ENCODE measurements at regions not wholly inside any gene's neighbourhood (a gene's known extent, or its start where the extent isn't known, plus 50 kb on each side); places are given as distances from the start of the nearest gene placed in this dataset.
"Not testable (repeated sequence)": the region's sequence is repeated elsewhere in the genome, so short reads cannot be mapped to it uniquely, and the experiment has no call there.

DNA sequence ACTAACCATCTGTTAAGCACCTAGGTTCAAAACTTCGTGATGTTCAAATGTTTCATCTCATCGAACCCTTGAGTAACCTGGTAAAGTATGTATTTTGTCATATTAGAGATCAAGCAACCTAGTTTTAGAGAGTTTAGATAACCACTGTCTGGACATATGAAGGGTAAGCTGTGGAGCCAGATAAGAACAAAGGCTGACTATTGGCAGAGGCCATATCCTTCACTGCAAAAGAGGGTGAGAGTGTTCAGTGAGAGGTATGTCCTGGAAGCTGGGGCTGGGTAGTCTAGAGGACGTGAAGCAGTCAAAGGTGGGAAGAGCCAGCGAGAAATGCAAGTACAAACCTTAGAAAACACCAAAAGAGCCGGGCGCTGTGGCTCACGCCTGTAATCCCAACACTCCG is 573.1 kb upstream of the KLF4 start:
- no peak for DNase-seq (ENCODE audit: low spot score)

GRCh38 chr9:108060175-108060574 is 570.6 kb upstream of the KLF4 start:
- DNase-seq (ENCODE audit: low spot score): no peak

DNA sequence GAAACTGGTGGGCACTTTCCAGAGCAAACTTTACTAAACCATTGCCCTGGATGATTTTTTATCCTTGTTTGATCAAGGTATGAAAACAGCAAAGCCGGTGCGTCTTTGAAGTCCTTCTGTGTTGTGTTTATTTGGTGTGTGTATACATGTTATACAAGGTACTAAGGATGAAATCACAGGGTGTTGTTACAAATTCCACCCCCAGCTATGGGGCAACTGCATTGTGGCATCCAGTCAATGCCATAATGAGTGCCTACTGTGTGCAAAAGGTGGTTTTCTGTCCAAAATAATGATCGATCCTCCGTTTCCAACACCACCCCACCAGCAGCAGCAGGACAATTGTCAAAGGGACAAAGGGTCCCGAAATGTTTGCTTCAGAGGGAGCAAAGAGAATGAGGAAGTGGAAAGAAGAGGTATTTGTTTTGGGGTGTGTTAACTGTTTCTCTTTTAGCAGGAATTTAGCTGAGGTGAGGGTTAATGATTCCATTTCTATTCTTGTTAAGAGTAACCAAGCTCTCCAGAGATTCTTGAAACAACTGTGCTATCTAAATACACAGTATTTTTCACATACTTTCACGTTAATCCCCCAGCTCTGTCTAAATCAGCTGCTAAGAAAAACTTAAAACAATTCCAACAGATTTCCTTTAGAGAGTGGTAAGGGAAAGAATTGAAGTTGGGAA is 568.7 kb upstream of the KLF4 start:
- DNase-seq (ENCODE audit: low spot score): no peak

- DNase-seq (ENCODE audit: low spot score): peak; percentile 83
These were observed 568.0 kb upstream of the KLF4 start for GRCh38 chr9:108057421-108058134.

GRCh38 chr9:108056805-108057386 is 567.3 kb upstream of the KLF4 start:
- peak; percentile 57 for DNase-seq (ENCODE audit: low spot score)

GRCh38 chr9:108056084-108056804 is 566.7 kb upstream of the KLF4 start:
- no peak for DNase-seq (ENCODE audit: low spot score)

- DNase-seq (ENCODE audit: low spot score): no peak
These were observed 564.6 kb upstream of the KLF4 start for GRCh38 chr9:108054131-108054630.

GRCh38 chr9:108053555-108054061 is 564.0 kb upstream of the KLF4 start:
- DNase-seq (ENCODE audit: low spot score): peak; percentile 44

GRCh38 chr9:108052431-108053080 is 563.0 kb upstream of the KLF4 start:
- DNase-seq (ENCODE audit: low spot score): no peak

DNA sequence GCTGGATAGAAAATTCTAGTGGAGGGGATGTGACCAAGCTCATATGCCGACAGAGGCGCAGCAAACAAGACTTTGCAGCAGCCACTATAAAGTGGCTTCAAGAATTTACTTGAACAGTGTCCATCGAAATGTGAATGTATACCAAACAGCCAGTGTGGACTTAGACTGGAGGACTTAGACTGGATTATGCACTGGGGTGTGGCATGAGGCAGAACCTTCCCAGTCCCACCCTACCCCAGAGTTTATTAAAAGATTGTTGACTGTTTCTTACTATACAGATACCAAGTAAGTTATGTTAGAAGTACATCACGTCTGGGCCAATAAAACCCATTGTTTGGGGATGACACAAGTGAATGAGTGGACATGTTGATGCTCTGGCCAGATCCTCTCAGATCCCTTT is 561.3 kb upstream of the KLF4 start:
- DNase-seq (ENCODE audit: low spot score): no peak

GRCh38 chr9:108049671-108050494 is 560.3 kb upstream of the KLF4 start:
- no peak for DNase-seq (ENCODE audit: low spot score)

DNA sequence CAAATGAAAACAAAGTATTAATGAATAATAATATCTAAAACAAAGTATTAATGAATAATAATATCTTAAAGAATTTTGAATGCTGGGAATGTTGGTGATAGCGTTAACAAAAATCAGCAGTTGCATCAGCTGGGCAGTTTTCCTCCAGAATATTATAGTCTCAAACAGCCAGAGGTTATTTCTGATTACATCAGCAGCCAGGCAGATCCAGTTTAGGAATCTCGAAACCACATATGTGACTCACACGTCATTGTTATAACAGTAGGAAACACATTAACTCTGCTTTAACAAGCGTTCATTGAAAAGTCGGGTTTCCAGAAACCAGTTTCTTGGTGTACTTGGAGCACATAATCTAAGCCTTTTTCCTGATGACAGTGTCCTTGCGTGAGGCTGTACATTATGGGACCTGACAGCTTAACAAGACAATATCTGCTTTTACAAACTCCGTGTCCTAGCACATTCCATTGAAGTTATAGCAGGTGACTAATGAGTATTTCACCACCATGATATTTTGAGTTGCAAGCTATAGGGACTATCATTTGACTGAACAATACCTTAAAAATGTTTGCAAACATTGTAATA is 559.5 kb upstream of the KLF4 start:
- peak; percentile 76 for DNase-seq (ENCODE audit: low spot score)

GRCh38 chr9:108048406-108049025 is 558.9 kb upstream of the KLF4 start:
- DNase-seq (ENCODE audit: low spot score): no peak

DNA sequence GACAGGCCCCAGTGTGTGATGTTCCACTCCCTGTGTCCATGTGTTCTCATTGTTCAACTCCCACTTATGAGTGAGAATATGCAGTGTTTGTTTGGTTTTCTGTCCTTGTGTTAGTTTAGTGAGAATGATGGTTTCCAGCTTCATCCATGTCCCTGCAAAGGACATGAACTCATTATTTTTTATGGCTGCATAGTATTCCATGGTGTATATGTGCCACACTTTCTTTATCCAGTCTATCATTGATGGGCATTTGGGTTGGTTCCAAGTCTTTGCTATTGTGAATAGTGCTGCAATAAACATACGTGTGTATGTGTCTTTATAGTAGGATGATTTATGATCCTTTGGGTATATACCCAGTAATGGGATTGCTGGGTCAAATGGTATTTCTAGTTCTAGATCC is 558.2 kb upstream of the KLF4 start:
- DNase-seq (ENCODE audit: low spot score): not testable (repeated sequence)

DNA sequence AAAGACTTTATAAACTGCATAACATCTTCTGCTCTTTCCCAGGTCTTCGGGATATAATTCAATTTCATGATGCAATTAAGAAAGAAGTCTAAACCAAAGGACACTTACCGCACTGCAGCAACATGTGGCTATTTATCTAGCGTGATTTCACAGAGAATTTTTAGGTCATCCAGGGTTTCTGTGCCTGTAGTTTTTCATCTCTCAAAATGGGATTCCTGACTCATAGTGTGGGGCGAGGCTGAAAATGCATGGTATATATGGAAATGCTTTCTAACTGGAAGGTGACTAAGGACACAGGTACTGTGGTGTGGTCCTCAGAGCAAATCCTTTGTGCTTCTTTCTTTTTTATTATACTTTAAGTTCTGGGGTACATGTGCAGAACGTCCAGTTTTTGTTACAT is 557.7 kb upstream of the KLF4 start:
- DNase-seq (ENCODE audit: low spot score): no peak

GRCh38 chr9:108045851-108046250 is 556.3 kb upstream of the KLF4 start:
- DNase-seq (ENCODE audit: low spot score): no peak

DNA sequence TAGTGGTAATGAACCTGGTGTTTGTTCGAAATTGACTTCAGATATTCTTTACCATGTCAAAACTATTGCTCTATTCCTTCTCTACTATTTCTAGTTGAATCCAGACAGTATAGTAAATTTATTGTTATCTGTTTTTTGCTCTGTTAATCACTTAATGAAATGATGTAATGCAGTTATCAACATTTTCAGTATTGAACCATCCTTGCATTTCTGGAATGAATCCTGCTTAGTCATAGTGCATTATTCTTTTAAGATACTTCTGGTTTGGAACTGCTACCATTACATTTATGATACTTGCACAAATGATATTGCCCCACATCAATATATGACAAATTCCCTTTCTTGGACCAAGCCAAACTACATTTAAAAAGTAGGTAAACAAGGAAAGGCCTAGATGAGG is 554.0 kb upstream of the KLF4 start:
- DNase-seq (ENCODE audit: low spot score): no peak

- peak; percentile 63 for DNase-seq (ENCODE audit: low spot score)
These were observed 552.0 kb upstream of the KLF4 start for GRCh38 chr9:108041551-108041950.

GRCh38 chr9:108040783-108041182 is 551.2 kb upstream of the KLF4 start:
- peak; percentile 24 for DNase-seq (ENCODE audit: low spot score)

DNA sequence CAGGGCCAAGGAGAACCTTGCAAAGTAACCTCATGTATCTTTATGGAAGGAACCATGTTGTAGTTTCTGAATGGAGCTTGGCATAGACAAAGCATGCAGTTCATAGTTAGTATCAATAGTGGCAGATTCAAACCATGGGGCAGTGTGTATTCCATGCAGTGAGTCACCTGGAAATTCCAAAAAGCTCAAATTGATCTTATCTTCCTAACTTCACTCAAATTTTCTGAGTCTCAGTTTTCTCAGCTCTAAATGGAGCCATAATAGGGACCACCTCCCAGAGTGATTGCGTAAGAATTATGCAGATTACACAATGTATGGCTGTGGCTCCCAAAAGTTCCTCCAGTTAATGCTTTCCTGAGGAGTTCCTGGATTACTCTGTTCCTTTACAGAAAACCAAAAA is 549.9 kb upstream of the KLF4 start:
- DNase-seq (ENCODE audit: low spot score): no peak
